Psoas muscle (tissue), 7 donors: ENCODE measurements at regions not wholly inside any gene's neighbourhood (a gene's known extent, or its start where the extent isn't known, plus 50 kb on each side); places are given as distances from the start of the nearest gene placed in this dataset.

Experiments
- ATAC-seq, 4 donors: fragments of 200-7000 bp; cut with Tn5 transposase; one replicate each; pipeline ENCODE4 v1.9.1; 2020; ENCODE audit warnings: moderate library complexity in 3 of 4, mild to moderate bottlenecking in 2 of 4
- DNase-seq, 2 donors: peaks; one replicate each; pipeline ENCODE4 v3.0.0-alpha.2; 2020
- H3K27ac ChIP-seq: fragments of 200-600 bp; one replicate; pipeline ENCODE4 v1.8.0; 2022
- H3K27me3 ChIP-seq, 3 donors: fragments of 200-600 bp in 1 of 3; one replicate each; pipeline versions ENCODE4 v1.6.1 to v1.8.0; 2013 to 2022; ENCODE audit warnings: low read length in 2 of 3, mild to moderate bottlenecking in 2 of 3, moderate library complexity in 1 of 3; ENCODE audit not compliant: insufficient read depth in 3 of 3
- H3K36me3 ChIP-seq, 2 donors: fragments of 200-600 bp in 1 of 2; one replicate each; pipeline versions ENCODE4 v1.6.1 to v1.8.0; 2013 to 2022; ENCODE audit warnings: low read depth in 1 of 2, mild to moderate bottlenecking in 1 of 2, moderate library complexity in 1 of 2; ENCODE audit not compliant: insufficient read depth in 1 of 2
- H3K4me1 ChIP-seq: fragments of 200-600 bp; one replicate; pipeline ENCODE4 v1.8.0; 2022
- H3K4me3 ChIP-seq: fragments of 200-600 bp; one replicate; pipeline ENCODE4 v1.8.0; 2022; ENCODE audit warnings: mild to moderate bottlenecking
- H3K9me3 ChIP-seq: fragments of 200-600 bp; one replicate; pipeline ENCODE4 v1.8.0; 2022
- CTCF ChIP-seq: fragments of 200-600 bp; IDR thresholded peaks from one replicate; pipeline ENCODE4 v1.8.0; 2022; ENCODE audit warnings: antibody characterized with exemption
- WGBS, 3 donors: extraction: QIAGEN DNeasy Blood & Tissue Kit; methylation state at CpG; one replicate each; pipeline versions ENCODE4 v1.1.6 to v1.1.7; 2013; 5-methylcytosine and 5-hydroxymethylcytosine counted together
- intact Hi-C, 2 donors: fragments of 100-400 bp; cut with DNase I; formaldehyde crosslinking; loops; one replicate each; pipeline versions ENCODE4 v1.11.0 to v1.14.2; 2022
- donor health status: healthy with polysubstance abuse.
- donor health status: DM: no; HTN: no; CAD: no; lungs with moderate emphysema.
- donor health status: Bipolar disorder and iron deficiency.
- donor health status: healthy.
- donor health status: DM: yes; HTN: yes; CAD: no.
- donor health status: DM: no; HTN: no; CAD: no.
- donor health status: DM: yes; HTN: yes; CAD: no.

GRCh38 chr10:118246332-118247295 is 95.5 kb downstream of the FAM204A start:
- 28 to 32% (median 30%) methylated on average over 19 of the region's 19 CpGs for WGBS, 3 donors
- peaks cover 0 to 45% (median 3%) of the 10 kb centered on the region in 3 donors for H3K27me3 ChIP-seq
- no peaks in the 10 kb centered on the region for H3K36me3 ChIP-seq
- intact Hi-C loops, result loop anchor here (10.0 kb wide), 1 partner anchor 1032 kb away; no protein-coding TSS in a partner anchor
- no peak overlapping the region for H3K27ac ChIP-seq
- no peaks in the 10 kb centered on the region for H3K4me1 ChIP-seq
- no peaks in the 10 kb centered on the region for H3K9me3 ChIP-seq
- no peak overlapping the region for H3K4me3 ChIP-seq
- DNase-seq (no peak), ATAC-seq (no peak)
- no peak for TF ChIP-seq CTCF

GRCh38 chr10:118243907-118244306 is 98.2 kb downstream of the FAM204A start:
- DNase-seq (no peak), ATAC-seq (no peak)
- WGBS, 3 donors, result 60 to 67% (median 66%) methylated on average over 5 of the region's 5 CpGs
- Histone ChIP-seq H3K36me3 (no peaks in the 10 kb centered on the region), H3K4me3 (no peak overlapping the region), H3K4me1 (no peaks in the 10 kb centered on the region), H3K27me3 (peaks cover 1 to 70% (median 3%) of the 10 kb centered on the region in 3 donors), H3K27ac (no peak overlapping the region), H3K9me3 (no peaks in the 10 kb centered on the region)
- no peak for TF ChIP-seq CTCF
- intact Hi-C loops, result loop anchor here (5.0 to 10.0 kb wide), 3 partner anchors 707 to 1029 kb away; no protein-coding TSS in a partner anchor

GRCh38 chr10:118241229-118242137 is 100.6 kb downstream of the FAM204A start:
- WGBS, 3 donors, result 22 to 24% (median 23%) methylated on average over 26 of the region's 26 CpGs
- H3K27me3 ChIP-seq, result peaks cover 3 to 63% (median 3%) of the 10 kb centered on the region in 3 donors
- H3K27ac ChIP-seq, result no peak overlapping the region
- H3K9me3 ChIP-seq, result no peaks in the 10 kb centered on the region
- no peak overlapping the region for H3K4me3 ChIP-seq
- intact Hi-C loops, result loop anchor here (1.0 to 10.0 kb wide), 5 partner anchors 704 to 1027 kb away; no protein-coding TSS in a partner anchor
- DNase-seq, result peak; percentile 72 to 83
- peak; percentile 93 for TF ChIP-seq CTCF
- peak; percentile 62 to 86 (median 66) for ATAC-seq
- no peaks in the 10 kb centered on the region for H3K36me3 ChIP-seq
- H3K4me1 ChIP-seq, result no peaks in the 10 kb centered on the region

GRCh38 chr10:118239236-118239630 is 102.9 kb downstream of the FAM204A start:
- Histone ChIP-seq H3K9me3 (no peaks in the 10 kb centered on the region), H3K36me3 (no peaks in the 10 kb centered on the region), H3K27me3 (peaks cover 6 to 42% (median 7%) of the 10 kb centered on the region in 3 donors), H3K4me1 (no peaks in the 10 kb centered on the region), H3K27ac (no peak overlapping the region), H3K4me3 (no peak overlapping the region)
- DNase-seq (no peak), ATAC-seq (no peak)
- no peak for TF ChIP-seq CTCF
- 62 to 71% (median 67%) methylated on average over 1 of the region's 1 CpG for WGBS, 3 donors
- intact Hi-C loops, result no loop called here
